ENCODE measurements at regions not wholly inside any gene's neighbourhood (a gene's known extent, or its start where the extent isn't known, plus 50 kb on each side); places are given as distances from the start of the nearest gene placed in this dataset.
"Not testable (repeated sequence)": the region's sequence is repeated elsewhere in the genome, so short reads cannot be mapped to it uniquely, and the experiment has no call there.

- DNase-seq, result not testable (repeated sequence)
These were observed 172.4 kb downstream of the LAT start for GRCh38 chr16:29157051-29157923.

- DNase-seq, result no peak
These were observed 171.7 kb downstream of the LAT start for GRCh38 chr16:29156511-29156910.

GRCh38 chr16:29155866-29156200, 171.0 kb downstream of the LAT start:
- DNase-seq, result not testable (repeated sequence)

- not testable (repeated sequence) for DNase-seq
These were observed 170.4 kb downstream of the LAT start for GRCh38 chr16:29155131-29155865.

GRCh38 chr16:29154676-29155121, 169.8 kb downstream of the LAT start:
- DNase-seq, result no peak

GRCh38 chr16:29154088-29154487, 169.2 kb downstream of the LAT start:
- DNase-seq, result no peak

- DNase-seq, result not testable (repeated sequence)
These were observed 168.5 kb downstream of the LAT start for GRCh38 chr16:29153307-29153706.

- not testable (repeated sequence) for DNase-seq
These were observed 167.7 kb downstream of the LAT start for GRCh38 chr16:29152544-29153031.

- DNase-seq, result no peak
These were observed 166.5 kb downstream of the LAT start for GRCh38 chr16:29151317-29151716.

- DNase-seq, result not testable (repeated sequence)
These were observed 165.1 kb downstream of the LAT start for GRCh38 chr16:29149912-29150311.

GRCh38 chr16:29148867-29149272, 164.0 kb downstream of the LAT start:
- DNase-seq, result no peak

GRCh38 chr16:29148131-29148691, 163.4 kb downstream of the LAT start:
- no peak for DNase-seq

GRCh38 chr16:29147710-29148109, 162.9 kb downstream of the LAT start:
- DNase-seq, result not testable (repeated sequence)

- not testable (repeated sequence) for DNase-seq
These were observed 162.2 kb downstream of the LAT start for GRCh38 chr16:29146808-29147643.

GRCh38 chr16:29146266-29146665, 161.4 kb downstream of the LAT start:
- DNase-seq, result no peak

GRCh38 chr16:29145486-29146225, 160.8 kb downstream of the LAT start:
- not testable (repeated sequence) for DNase-seq

GRCh38 chr16:29145086-29145485, 160.2 kb downstream of the LAT start:
- DNase-seq, result not testable (repeated sequence)

- not testable (repeated sequence) for DNase-seq
These were observed 159.8 kb downstream of the LAT start for GRCh38 chr16:29144669-29145062.

- DNase-seq, result not testable (repeated sequence)
These were observed 159.2 kb downstream of the LAT start for GRCh38 chr16:29143739-29144668.

- DNase-seq, result not testable (repeated sequence)
These were observed 157.7 kb downstream of the LAT start for GRCh38 chr16:29142506-29142905.

All from NCI-H446 treated with DMSO at 0.1 percent for 48 hours (cell line).